GM19372 (cell line): ENCODE measurements at regions not wholly inside any gene's neighbourhood (a gene's known extent, or its start where the extent isn't known, plus 50 kb on each side); places are given as distances from the start of the nearest gene placed in this dataset.
"Not testable (repeated sequence)": the region's sequence is repeated elsewhere in the genome, so short reads cannot be mapped to it uniquely, and the experiment has no call there.

Experiments used
- ATAC-seq: cut with Tn5 transposase; IDR thresholded peaks from one replicate; pipeline ENCODE4 v1.9.1; 2021; ENCODE audit warnings: mild to moderate bottlenecking, low read depth, moderate library complexity; ENCODE audit not compliant: unreplicated experiment

- no peak for ATAC-seq
Observed at GRCh38 chr1:60257531-60257930, 184.0 kb upstream of the C1orf87 start.

GRCh38 chr1:60255565-60255964, 182.0 kb upstream of the C1orf87 start:
- ATAC-seq: no peak

- no peak for ATAC-seq
Observed at GRCh38 chr1:60251426-60251825, 177.9 kb upstream of the C1orf87 start.

- ATAC-seq: not testable (repeated sequence)
Observed at GRCh38 chr1:60247467-60247866, 173.9 kb upstream of the C1orf87 start.

- ATAC-seq: no peak
Observed at GRCh38 chr1:60245324-60245723, 171.8 kb upstream of the C1orf87 start.

- ATAC-seq: no peak
Observed at GRCh38 chr1:60244906-60245305, 171.3 kb upstream of the C1orf87 start.

- ATAC-seq: no peak
Observed at GRCh38 chr1:60235275-60235674, 161.7 kb upstream of the C1orf87 start.

- no peak for ATAC-seq
Observed at GRCh38 chr1:60234776-60235175, 161.2 kb upstream of the C1orf87 start.

- no peak for ATAC-seq
Observed at GRCh38 chr1:60229821-60230220, 156.3 kb upstream of the C1orf87 start.

GRCh38 chr1:60228041-60228491, 154.5 kb upstream of the C1orf87 start:
- ATAC-seq: no peak

- ATAC-seq: no peak
Observed at GRCh38 chr1:60227601-60228000, 154.0 kb upstream of the C1orf87 start.

GRCh38 chr1:60225486-60225885, 151.9 kb upstream of the C1orf87 start:
- no peak for ATAC-seq

GRCh38 chr1:60224523-60224922, 151.0 kb upstream of the C1orf87 start:
- no peak for ATAC-seq

GRCh38 chr1:60223158-60223557, 149.6 kb upstream of the C1orf87 start:
- no peak for ATAC-seq

- no peak for ATAC-seq
Observed at GRCh38 chr1:60222360-60223115, 149.0 kb upstream of the C1orf87 start.

GRCh38 chr1:60213253-60213652, 139.7 kb upstream of the C1orf87 start:
- ATAC-seq: no peak

- ATAC-seq: no peak
Observed at GRCh38 chr1:60196026-60196425, 122.5 kb upstream of the C1orf87 start.

- no peak for ATAC-seq
Observed at GRCh38 chr1:60185684-60186083, 112.1 kb upstream of the C1orf87 start.

GRCh38 chr1:60184521-60184920, 111.0 kb upstream of the C1orf87 start:
- no peak for ATAC-seq

- ATAC-seq: no peak
Observed at GRCh38 chr1:60173729-60174505, 100.3 kb upstream of the C1orf87 start.

- no peak for ATAC-seq
Observed at GRCh38 chr1:60173006-60173405, 99.4 kb upstream of the C1orf87 start.

- ATAC-seq: no peak
Observed at GRCh38 chr1:60171801-60172200, 98.2 kb upstream of the C1orf87 start.
